ENCODE measurements at regions not wholly inside any gene's neighbourhood (a gene's known extent, or its start where the extent isn't known, plus 50 kb on each side); places are given as distances from the start of the nearest gene placed in this dataset.

- TF ChIP-seq, protein P1, sequence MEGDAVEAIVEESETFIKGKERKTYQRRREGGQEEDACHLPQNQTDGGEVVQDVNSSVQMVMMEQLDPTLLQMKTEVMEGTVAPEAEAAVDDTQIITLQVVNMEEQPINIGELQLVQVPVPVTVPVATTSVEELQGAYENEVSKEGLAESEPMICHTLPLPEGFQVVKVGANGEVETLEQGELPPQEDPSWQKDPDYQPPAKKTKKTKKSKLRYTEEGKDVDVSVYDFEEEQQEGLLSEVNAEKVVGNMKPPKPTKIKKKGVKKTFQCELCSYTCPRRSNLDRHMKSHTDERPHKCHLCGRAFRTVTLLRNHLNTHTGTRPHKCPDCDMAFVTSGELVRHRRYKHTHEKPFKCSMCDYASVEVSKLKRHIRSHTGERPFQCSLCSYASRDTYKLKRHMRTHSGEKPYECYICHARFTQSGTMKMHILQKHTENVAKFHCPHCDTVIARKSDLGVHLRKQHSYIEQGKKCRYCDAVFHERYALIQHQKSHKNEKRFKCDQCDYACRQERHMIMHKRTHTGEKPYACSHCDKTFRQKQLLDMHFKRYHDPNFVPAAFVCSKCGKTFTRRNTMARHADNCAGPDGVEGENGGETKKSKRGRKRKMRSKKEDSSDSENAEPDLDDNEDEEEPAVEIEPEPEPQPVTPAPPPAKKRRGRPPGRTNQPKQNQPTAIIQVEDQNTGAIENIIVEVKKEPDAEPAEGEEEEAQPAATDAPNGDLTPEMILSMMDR (conservative IDR thresholded peaks at IDR 0.05; ENCODE audit: low read depth, low read length) = no peak
- TF ChIP-seq EZH2 (IDR thresholded peaks at IDR 0.05; ENCODE audit: borderline replicate concordance, low read depth, low read length, poor library complexity, severe bottlenecking) = no peak
Measured at GRCh38 chr6:224350-224749, 67.9 kb upstream of the DUSP22 start.

Data from A673 (cell line).